Stomach (tissue), 8 donors: ENCODE measurements at regions not wholly inside any gene's neighbourhood (a gene's known extent, or its start where the extent isn't known, plus 50 kb on each side); places are given as distances from the start of the nearest gene placed in this dataset.
"Not testable (repeated sequence)": the region's sequence is repeated elsewhere in the genome, so short reads cannot be mapped to it uniquely, and the experiment has no call there.

Experiments
- DNase-seq, 2 donors: peaks; one replicate each; pipeline versions ENCODE4 v3.0.0 to v3.0.0-alpha.2; 2013 to 2019
- H3K27ac ChIP-seq, 5 donors: fragments of 200-600 bp in 4 of 5; sonication (generic) in 4 of 5; one replicate each; pipeline ENCODE4 v1.5.1; 2013 to 2019; ENCODE audit warnings: mild to moderate bottlenecking in 1 of 5, moderate library complexity in 1 of 5
- H3K27me3 ChIP-seq, 3 donors: fragments of 200-600 bp; sonication (generic); one replicate each; pipeline ENCODE4 v1.5.1; 2017 to 2019; ENCODE audit warnings: mixed run types in 1 of 3
- H3K36me3 ChIP-seq, 4 donors: fragments of 200-600 bp; sonication (generic); 1 replicate in 3 of 4; 2 replicates in 1 of 4; pipeline ENCODE4 v1.5.1; 2016 to 2019
- H3K4me1 ChIP-seq, 4 donors: fragments of 200-600 bp; sonication (generic); one replicate each; pipeline ENCODE4 v1.5.1; 2016 to 2019
- H3K4me3 ChIP-seq, 4 donors: fragments of 200-600 bp; sonication (generic) in 3 of 4; one replicate each; pipeline ENCODE4 v1.5.1; 2016 to 2019; ENCODE audit warnings: mild to moderate bottlenecking in 1 of 4
- H3K9me3 ChIP-seq, 4 donors: fragments of 200-600 bp; sonication (generic); one replicate each; pipeline ENCODE4 v1.5.1; 2016 to 2019
- EP300 ChIP-seq: sonication (generic); formaldehyde crosslinking; IDR thresholded peaks from one replicate; pipeline ENCODE4 v1.6.1; 2017; ENCODE audit warnings: antibody characterized with exemption
- POLR2A ChIP-seq, 4 donors: fragments of 450-650 bp; IDR thresholded peaks; one replicate each; pipeline ENCODE4 v1.6.1; 2016; ENCODE audit warnings: antibody characterized with exemption in 4 of 4, control low read depth in 2 of 4, mild to moderate bottlenecking in 1 of 4, moderate library complexity in 1 of 4
- POLR2AphosphoS5 ChIP-seq, 3 donors: sonication (generic); formaldehyde crosslinking; IDR thresholded peaks; one replicate each; pipeline ENCODE4 v1.6.1; 2016; ENCODE audit warnings: antibody characterized with exemption in 3 of 3
- WGBS, 5 donors: extraction: QIAGEN DNeasy Blood & Tissue Kit in 3 of 5; methylation state at CpG; one replicate each; pipeline versions ENCODE4 v1.1.5 to v1.1.7; 2013 to 2018; 5-methylcytosine and 5-hydroxymethylcytosine counted together
- intact Hi-C: fragments of 100-400 bp; cut with DNase I; formaldehyde crosslinking; loops from one replicate; pipeline ENCODE4 v1.15.1; 2023; ENCODE audit warnings: low total_unique reads
- TF ChIP-seq, protein P1 (sequence below), 7 experiments: fragments of 450-650 bp in 4 of 7; fragments of 200-600 bp in 3 of 7; sonication (generic) in 3 of 7; IDR thresholded peaks; one replicate each; pipeline ENCODE4 v1.5.1; 2016 to 2019; ENCODE audit warnings: antibody characterized with exemption in 7 of 7, control low read depth in 2 of 7, mild to moderate bottlenecking in 1 of 7
- donor health status: healthy with polysubstance abuse.
- donor health status: Bipolar disorder and iron deficiency.
- donor health status: healthy.

DNA sequence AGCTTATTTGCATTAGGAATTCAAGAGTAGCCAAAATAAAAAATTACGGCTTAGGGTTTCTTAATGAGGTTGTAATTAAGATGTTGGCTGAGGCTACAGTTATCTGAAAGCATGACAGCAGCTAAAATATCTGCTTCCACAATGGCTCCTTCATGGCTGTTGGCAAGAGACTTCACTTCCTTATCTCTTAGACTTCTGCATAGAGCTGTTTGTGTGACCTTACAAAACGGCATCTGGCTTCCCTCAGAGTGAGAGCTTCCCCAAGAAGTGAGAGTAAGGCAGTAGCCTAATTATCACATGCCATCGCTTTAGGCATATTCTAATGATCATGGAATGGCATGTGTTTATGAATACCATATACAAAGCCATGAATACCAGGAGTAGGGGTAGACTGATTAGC is 57.6 kb downstream of the CCDC59 start:
- TF ChIP-seq EP300 (no peak), POLR2AphosphoS5 (IDR thresholded peaks at IDR 0.05) (no peak), POLR2A (IDR thresholded peaks at IDR 0.05) (no peak)
- TF ChIP-seq, protein P1, sequence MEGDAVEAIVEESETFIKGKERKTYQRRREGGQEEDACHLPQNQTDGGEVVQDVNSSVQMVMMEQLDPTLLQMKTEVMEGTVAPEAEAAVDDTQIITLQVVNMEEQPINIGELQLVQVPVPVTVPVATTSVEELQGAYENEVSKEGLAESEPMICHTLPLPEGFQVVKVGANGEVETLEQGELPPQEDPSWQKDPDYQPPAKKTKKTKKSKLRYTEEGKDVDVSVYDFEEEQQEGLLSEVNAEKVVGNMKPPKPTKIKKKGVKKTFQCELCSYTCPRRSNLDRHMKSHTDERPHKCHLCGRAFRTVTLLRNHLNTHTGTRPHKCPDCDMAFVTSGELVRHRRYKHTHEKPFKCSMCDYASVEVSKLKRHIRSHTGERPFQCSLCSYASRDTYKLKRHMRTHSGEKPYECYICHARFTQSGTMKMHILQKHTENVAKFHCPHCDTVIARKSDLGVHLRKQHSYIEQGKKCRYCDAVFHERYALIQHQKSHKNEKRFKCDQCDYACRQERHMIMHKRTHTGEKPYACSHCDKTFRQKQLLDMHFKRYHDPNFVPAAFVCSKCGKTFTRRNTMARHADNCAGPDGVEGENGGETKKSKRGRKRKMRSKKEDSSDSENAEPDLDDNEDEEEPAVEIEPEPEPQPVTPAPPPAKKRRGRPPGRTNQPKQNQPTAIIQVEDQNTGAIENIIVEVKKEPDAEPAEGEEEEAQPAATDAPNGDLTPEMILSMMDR (IDR thresholded peaks at IDR 0.05): no peak
- WGBS, 5 donors: 32 to 44% (median 40%) methylated on average over 3 of the region's 3 CpGs
- intact Hi-C loops: no loop called here
- Histone ChIP-seq H3K4me1 (no peaks in the 10 kb centered on the region), H3K27me3 (no peaks in the 10 kb centered on the region), H3K36me3 (no peaks in the 10 kb centered on the region), H3K9me3 (no peaks in the 10 kb centered on the region), H3K27ac (no peak overlapping the region), H3K4me3 (no peak overlapping the region)
- peak in 1 of 2 donors; percentile 2 for DNase-seq

DNA sequence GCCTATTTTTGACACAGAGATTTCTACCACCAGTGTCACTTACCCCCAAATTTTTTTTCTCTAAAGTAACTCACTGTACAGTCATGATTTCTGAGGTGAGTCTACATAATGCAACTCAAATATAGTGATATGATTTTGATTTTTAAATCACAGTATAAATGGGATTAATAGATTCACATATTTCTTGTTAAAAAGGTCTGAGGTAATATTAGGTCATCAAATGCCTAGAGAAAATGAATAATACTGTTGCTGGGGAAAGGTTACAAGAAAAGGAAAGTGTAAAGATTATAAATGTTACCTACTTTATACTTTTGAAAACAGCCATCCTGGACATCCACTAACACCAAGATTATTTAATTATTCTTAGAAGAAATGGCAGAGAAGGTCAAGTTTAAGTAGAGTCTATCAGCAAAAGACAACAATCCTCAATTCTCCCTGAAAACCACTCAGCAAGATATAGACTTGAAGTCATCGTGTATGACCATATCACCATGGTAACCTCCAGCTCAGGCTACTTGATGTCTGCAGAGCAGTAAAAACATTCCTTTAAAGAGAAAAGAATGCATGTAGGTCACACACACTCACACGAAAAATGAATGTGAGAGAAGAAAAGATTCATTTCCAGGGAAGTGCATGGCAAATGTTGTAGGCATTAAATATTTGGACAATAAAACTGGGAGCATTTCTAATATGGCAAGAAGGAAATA is 58.7 kb downstream of the CCDC59 start:
- Histone ChIP-seq H3K9me3 (no peaks in the 10 kb centered on the region), H3K27me3 (no peaks in the 10 kb centered on the region), H3K36me3 (no peaks in the 10 kb centered on the region), H3K4me1 (no peaks in the 10 kb centered on the region), H3K27ac (no peak overlapping the region), H3K4me3 (no peak overlapping the region)
- intact Hi-C loops: no loop called here
- WGBS, 5 donors: 4 to 14% (median 12%) methylated on average over 2 of the region's 2 CpGs
- no peak for TF ChIP-seq POLR2A (IDR thresholded peaks at IDR 0.05)
- TF ChIP-seq, protein P1 (IDR thresholded peaks at IDR 0.05): no peak
- TF ChIP-seq EP300: no peak
- no peak for TF ChIP-seq POLR2AphosphoS5 (IDR thresholded peaks at IDR 0.05)
- peak in 1 of 2 donors; percentile 3 for DNase-seq

DNA sequence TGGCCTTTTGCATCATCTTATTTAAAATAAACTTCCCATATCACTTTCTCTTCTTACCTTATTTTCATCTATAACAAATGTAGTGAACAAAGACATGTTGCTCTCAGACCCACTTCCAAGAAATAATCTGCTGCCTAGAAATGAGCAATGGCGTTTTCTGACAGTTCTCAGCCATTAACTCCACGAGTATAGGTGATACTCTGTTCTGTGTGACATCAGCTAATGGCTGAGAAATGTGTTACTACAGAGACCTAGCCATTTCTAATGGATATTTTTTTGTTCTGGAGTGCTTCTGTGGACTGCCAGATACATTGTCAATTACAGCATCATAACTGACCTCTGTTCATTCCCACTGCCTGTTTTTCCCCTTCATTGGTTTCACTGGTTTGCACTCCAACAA is 67.8 kb downstream of the CCDC59 start:
- H3K4me3 ChIP-seq: no peak overlapping the region
- H3K27ac ChIP-seq: no peak overlapping the region
- no peaks in the 10 kb centered on the region for H3K4me1 ChIP-seq
- no peak for DNase-seq
- no peak for TF ChIP-seq POLR2AphosphoS5 (IDR thresholded peaks at IDR 0.05)
- TF ChIP-seq, protein P1 (IDR thresholded peaks at IDR 0.05): no peak
- no peak for TF ChIP-seq EP300
- TF ChIP-seq POLR2A (IDR thresholded peaks at IDR 0.05): no peak
- no peaks in the 10 kb centered on the region for H3K36me3 ChIP-seq
- no peaks in the 10 kb centered on the region for H3K27me3 ChIP-seq
- intact Hi-C loops: no loop called here
- H3K9me3 ChIP-seq: no peaks in the 10 kb centered on the region
- WGBS, 5 donors: 21 to 37% (median 31%) methylated on average over 2 of the region's 2 CpGs

DNA sequence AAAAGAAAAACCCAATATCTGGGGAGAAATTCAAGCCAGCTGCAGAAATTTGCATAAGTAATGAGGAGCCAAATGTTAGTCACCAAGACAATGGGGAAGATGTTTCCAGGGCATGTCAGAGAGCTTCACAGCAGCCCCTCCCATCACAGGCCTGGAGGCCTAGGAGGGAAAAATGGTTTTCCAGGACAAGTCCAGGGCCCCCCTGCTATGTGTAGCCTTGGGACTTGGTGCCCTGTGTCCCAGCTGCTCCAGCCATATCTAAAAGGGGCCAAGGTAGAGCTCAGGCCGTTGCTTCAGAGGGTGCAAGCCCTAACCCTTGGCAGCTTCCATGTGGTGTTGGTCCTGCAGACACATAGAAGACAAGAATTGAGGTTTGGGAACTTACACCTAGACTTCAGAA is 76.9 kb downstream of the CCDC59 start:
- H3K27ac ChIP-seq, H3K4me3 ChIP-seq, H3K36me3 ChIP-seq, H3K27me3 ChIP-seq, H3K4me1 ChIP-seq, DNase-seq, intact Hi-C loops: not testable (repeated sequence)
- WGBS, 5 donors: 0 to 40% (median 4%) methylated on average over 1 of the region's 1 CpG
- peaks cover 0 to 11% (median 5%) of the 10 kb centered on the region in 4 donors for H3K9me3 ChIP-seq

DNA sequence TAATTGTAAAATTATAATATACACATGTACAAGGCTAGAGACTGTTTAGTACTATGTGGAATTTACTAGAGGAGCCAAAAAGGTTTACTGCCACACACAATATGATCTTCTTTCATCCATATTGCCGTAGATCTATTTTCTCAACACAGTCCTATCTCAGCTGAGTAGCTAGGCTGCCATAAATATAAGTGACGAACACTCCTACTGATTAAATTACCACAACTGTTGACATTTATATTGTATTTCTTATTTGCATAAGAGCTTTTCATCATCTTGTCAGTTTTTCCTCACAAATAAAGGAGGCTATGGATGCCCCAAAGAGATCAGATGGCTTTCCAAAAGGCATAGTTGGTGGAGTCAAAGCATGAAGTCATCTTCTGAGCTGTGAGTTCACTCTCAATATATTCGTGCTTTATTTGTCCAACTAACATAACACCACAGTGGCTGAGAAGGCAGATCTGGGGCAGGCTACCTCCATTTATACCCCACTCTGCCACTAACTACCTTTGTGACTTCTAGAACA is 78.6 kb downstream of the CCDC59 start:
- Histone ChIP-seq H3K4me3 (no peak overlapping the region), H3K4me1 (no peaks in the 10 kb centered on the region), H3K27me3 (no peaks in the 10 kb centered on the region), H3K27ac (no peak overlapping the region), H3K9me3 (peaks cover 0 to 11% (median 5%) of the 10 kb centered on the region in 4 donors), H3K36me3 (no peaks in the 10 kb centered on the region)
- 50 to 60% (median 55%) methylated on average over 3 of the region's 3 CpGs for WGBS, 5 donors
- TF ChIP-seq, protein P1 (IDR thresholded peaks at IDR 0.05): no peak
- TF ChIP-seq POLR2A (IDR thresholded peaks at IDR 0.05): no peak
- TF ChIP-seq POLR2AphosphoS5 (IDR thresholded peaks at IDR 0.05): no peak
- TF ChIP-seq EP300: no peak
- no peak for DNase-seq
- intact Hi-C loops: no loop called here
